ENCODE measurements at regions not wholly inside any gene's neighbourhood (a gene's known extent, or its start where the extent isn't known, plus 50 kb on each side); places are given as distances from the start of the nearest gene placed in this dataset.
"Not testable (repeated sequence)": the region's sequence is repeated elsewhere in the genome, so short reads cannot be mapped to it uniquely, and the experiment has no call there.

DNA sequence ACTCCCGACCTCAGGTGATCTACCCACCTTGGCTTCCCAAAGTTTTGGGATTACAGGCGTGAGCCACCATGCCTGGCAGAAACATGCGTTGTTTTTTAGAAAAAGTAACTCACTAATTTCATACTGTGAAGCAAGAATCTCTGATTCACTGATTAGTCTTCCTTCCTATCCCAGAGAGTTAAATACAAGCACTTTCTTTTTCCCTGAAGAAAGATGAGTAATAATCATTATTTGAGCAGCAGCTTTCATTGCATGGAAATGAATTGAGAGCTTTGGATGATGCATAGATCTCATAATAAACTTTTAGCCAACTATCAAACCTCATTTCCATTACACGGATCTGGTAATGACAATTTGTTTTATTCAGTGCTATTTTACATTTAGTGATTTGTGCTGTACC is 892.5 kb upstream of the EYS start:
- no peak for DNase-seq (ENCODE audit: low read depth in 4 of 4, low spot score in 3 of 4)

DNA sequence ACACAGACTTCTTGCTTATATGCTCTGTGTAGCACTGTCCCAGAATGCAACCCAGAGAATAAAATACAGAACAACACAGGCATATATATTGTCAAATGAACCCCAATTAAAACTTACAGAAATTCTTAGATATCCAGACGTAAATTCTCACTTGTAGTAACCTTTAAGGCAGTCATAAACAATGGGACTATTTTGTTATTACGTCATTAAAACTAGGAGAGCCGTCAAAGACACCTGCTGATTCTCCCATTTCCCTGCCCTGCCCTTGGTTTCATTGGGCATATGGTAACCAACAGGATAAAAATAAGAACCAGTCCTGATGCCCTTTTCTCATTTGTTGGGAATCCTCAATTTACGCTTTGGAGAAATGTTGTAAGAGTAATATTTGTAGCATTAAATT is 871.3 kb upstream of the EYS start:
- DNase-seq (ENCODE audit: low read depth in 4 of 4, low spot score in 3 of 4), result no peak

DNA sequence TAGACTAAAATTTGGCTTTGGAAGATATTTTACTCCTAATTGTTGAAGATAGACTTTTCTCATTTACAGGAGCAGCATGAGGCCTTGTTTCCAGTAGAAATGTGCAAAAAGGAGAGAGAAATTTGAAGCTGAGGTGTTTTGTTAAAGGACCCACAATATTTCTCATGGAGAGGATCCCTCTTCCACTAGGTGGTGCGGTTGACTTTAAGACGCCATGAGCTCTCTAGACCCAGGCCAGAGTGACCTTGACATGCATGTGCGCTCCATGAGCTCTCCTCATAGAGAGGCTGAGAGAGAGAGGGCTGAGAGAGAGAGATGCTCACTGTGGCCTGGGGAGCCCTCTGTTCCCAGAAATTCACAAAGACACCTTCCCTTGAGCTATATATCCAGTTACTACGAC is 861.2 kb upstream of the EYS start:
- no peak for DNase-seq (ENCODE audit: low read depth in 4 of 4, low spot score in 3 of 4)

DNA sequence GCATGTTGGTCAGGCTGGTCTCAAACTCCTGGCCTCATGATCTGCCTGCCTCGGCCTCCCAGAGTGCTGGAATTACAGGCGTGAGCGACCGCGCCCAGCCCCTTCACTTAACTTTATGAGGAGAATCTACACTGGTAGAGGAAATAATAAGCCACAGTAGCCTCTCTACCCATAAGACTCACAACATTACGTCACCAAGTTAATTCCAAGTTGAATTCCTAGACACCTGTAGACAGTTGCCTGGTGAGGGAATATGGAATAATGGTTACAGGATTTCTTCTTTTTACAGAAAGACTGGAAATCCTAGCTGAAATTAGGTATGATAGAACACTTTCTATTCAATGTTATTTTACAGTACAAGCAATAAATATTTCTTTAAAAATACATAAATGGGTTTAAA is 854.5 kb upstream of the EYS start:
- DNase-seq (ENCODE audit: low read depth in 4 of 4, low spot score in 3 of 4), result no peak

DNA sequence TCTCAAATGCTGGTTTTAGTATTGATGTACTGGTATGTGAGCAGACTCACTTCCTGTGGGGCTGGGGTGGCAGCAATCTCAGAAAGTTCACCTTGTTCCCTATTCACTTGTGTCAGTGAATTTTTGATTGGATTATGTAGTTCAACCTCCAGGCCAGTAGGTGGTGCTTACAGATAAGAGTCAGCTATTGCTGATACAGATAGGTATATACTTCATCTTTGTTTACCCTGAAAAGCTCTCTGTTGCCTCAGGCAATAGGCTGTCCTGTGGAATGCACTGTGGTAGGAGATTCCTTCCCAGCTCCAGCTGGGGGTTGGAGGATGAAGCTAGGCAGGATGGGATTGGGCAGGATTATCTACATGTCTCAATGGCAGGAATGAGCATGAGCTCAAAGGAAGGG is 851.2 kb upstream of the EYS start:
- DNase-seq (ENCODE audit: low read depth in 4 of 4, low spot score in 3 of 4), result no peak

DNA sequence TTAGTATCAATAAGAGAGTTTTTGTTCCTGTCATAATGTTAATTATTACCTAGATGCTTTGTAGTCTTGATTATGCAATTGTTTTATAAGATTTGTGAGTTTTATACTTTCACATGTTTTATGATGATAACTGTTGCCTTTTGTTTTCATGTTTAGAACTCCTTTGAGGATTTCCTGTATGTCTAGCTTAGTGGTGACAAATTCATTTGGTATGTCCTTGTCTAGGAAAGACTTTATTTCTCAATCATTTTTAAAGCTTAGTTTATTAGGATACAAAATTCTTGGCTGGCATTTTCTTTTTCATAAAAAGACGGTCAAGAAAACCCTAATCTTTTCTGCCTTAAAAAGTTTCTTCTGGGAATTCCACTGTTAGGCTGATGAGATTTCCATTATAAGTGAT is 849.9 kb upstream of the EYS start:
- no peak for DNase-seq (ENCODE audit: low read depth in 4 of 4, low spot score in 3 of 4)

DNA sequence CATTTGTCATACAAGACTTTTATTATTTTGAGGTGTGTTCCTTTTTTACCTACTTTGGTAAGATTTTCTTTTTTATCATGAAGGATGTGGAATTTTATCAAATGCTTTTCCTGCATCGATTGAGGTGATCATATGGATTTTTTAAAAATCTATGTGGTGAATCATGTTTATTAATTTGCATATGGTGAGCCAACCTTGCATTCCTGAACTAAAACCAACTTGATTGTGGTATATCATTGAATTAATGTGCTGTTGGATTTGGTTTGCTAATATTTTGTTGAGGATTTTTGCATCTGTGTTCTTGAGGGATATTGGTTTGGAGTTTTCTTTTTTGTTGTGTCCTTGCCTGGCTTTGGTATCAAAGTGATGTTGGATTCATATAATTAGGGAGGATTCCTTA is 848.1 kb upstream of the EYS start:
- DNase-seq (ENCODE audit: low read depth in 4 of 4, low spot score in 3 of 4), result no peak

DNA sequence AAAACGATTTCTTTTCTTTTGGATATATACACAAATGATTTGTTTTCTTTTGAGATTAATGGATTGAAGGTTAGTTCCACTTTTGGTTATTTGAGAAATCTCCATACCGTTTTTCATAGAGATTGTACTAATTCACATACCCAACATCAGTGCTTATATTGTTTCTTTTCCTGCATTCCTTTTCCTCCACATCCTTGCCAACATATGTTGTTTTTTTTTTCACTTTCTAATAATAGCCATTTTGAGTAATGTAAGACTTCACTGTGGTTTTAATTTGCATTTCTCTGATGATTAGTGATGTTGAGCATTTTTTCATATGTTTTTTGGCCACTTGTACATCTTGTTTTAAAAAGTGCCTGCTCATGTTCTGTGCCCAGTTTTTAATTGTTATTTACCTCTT is 846.4 kb upstream of the EYS start:
- DNase-seq (ENCODE audit: low read depth in 4 of 4, low spot score in 3 of 4), result no peak

DNA sequence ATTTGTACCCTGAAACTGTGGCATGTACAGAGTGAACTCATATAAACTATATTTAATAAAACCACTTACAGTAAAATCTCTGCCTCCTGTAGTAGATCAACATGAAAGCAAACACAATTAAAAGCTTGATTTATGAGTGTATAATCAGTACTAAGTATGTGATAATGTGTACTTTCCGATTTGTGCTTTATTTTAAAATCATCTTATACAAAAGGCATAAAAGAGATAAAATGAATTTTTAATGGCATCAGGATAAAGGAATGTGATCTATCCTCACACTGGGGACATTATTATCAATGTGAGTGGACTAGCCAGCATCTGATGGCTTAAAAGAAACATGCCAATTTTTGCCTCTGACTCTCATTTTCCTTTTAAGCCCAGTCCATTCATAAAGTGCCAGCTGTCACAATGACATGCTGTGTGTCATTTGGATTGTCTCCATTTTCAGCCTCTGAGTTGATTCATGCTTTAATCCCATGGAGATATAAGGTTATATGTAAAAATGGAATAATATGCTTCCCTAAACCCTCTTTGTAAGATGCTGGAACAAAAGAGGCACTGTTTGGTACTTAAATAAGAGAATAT is 831.6 kb upstream of the EYS start:
- no peak for DNase-seq (ENCODE audit: low read depth in 4 of 4, low spot score in 3 of 4)

DNA sequence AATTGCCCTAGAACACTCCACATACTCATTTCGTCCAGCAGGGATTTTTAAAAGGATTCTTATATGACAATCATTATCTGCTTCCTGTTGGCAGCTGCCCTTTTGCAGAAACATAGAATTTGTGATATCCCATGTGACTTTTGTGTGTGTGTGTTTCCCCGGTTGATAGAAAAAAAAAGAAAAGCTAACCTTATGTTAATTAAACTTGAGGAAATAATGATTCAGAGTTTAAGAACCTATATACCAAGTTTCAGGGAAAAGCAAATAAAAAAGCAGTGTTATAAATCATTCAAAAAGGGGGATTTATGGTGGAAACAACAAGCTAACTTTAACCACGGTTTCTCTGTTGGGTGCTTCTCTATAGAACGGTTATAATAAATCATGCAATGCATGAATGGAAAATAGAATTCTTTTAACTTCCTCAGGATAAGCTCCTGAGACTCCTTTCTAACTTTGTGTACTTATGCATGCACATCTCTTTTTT is 826.9 kb upstream of the EYS start:
- DNase-seq (ENCODE audit: low read depth in 4 of 4, low spot score in 3 of 4), result no peak

DNA sequence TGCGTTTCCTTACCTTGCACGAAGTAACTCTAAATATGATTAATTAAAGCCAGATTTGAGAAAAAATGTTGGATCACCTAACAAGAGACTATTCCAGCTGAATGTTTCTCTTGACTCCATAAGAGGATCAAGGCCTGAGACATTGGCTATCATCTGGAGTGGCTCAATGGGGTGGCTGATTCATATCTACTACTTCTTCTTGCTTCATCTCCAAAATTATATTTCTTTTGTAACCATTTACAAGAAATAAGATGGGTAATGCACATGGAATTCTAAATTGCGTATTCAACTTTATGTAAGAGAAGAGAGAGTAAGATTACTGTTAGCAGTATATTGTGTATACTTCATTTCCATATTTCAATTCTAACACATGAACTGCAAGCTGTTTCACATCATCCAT is 819.0 kb upstream of the EYS start:
- DNase-seq (ENCODE audit: low read depth in 4 of 4, low spot score in 3 of 4), result no peak

DNA sequence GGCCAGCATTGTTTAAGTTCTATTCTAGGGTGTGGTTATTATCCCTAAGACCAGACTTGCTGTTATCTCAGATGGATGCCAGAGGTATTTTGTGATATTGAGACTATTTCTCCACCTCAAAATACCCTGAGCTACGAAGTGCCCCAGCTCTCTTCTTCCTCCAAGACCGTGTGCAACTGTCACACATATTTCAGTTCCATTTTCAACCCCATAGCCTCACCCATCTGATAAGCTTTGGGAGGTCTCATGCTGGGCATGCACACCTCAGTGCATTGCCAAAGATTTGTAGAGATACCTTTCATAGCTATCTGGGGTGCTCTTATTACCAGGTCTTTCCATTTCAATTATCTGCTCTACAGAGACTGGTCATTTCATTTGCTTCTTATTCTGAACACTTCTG is 815.8 kb upstream of the EYS start:
- no peak for DNase-seq (ENCODE audit: low read depth in 4 of 4, low spot score in 3 of 4)

DNA sequence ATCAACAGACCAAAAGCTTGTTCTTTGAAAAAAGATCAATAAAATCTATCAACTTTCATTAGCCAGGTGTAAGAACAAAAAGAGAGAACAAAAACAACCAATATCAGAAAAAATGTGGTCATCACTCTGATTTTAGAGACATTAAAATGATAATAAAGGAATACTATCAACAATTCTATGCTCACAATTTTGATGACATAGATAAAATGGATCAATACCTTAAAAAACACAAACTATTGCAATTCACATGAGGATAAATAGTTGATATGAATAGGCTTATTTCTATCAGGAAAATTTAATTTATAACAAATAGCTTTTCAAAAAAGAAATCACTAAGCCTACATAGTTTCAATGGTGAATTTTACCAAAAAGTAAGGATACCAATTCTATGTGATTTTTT is 809.4 kb upstream of the EYS start:
- no peak for DNase-seq (ENCODE audit: low read depth in 4 of 4, low spot score in 3 of 4)

DNA sequence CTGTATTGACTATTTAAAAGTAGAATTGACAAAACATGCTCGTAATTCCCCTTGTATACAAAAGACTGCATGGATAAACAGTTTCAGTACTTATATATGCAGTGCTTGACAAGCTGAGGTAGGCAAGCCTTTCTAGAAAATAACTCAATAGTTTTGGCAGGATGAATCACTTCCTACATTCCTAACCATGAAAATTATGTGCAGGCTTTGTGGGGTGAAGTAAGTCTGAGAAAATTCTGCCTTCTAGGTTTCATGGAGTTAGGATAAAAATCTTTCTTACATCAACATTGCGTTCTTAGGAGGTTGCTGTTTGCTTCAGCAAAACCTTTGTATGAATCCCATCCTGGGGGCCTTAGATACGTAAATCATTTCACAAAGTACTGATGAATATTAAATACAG is 801.4 kb upstream of the EYS start:
- no peak for DNase-seq (ENCODE audit: low read depth in 4 of 4, low spot score in 3 of 4)

DNA sequence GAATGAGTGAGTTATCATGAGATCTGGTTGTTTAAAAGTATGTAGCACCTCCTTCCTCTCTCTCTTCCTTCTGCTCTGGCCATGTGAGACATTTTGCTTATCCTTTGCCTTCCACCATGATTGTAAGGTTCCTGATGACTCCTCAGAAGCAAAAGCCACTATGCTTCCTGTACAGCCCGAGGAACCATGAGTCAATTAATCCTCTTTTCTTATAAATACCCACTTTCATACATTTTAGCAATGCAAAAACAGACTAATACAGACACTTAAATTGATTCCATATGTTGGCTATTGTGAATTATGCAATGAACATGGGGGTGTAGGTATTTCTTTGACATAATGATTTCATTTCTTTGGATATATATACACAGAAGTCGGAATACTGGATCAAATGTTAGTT is 792.8 kb upstream of the EYS start:
- no peak for DNase-seq (ENCODE audit: low read depth in 4 of 4, low spot score in 3 of 4)

DNA sequence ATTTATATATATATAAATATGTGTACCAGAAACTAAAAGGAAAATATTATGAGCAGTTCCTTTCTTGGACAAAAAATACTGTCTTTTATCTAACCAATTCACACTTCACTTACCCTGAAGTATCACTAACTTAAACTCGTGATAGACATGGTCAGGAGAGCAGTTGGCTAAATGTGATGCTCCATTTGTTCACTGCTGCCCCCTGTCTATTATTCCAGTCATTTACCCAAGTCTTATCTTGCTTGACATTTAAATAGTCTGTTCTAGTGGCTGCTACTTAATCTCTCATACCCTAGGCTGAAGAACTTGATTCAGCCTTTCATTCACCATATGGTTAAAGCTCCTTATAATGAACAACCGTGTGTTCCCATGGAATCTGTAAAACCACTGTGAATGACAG is 789.6 kb upstream of the EYS start:
- no peak for DNase-seq (ENCODE audit: low read depth in 4 of 4, low spot score in 3 of 4)

DNA sequence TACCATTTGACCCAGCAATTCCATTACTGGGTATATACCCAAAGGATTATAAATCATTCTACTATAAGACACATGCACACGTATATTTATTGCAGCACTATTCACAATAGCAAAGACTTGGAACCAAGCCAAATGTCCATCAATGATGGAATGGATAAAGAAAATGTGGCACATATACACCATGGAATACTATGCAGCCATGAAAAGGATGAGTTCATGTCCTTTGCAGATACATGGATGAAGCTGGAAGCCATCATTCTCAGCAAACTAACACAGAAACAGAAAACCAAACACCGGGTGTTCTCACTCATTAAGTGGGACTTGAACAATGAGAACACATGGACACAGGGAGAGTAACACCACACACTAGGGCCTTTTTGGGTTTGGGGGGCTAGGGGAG is 787.6 kb upstream of the EYS start:
- not testable (repeated sequence) for DNase-seq (ENCODE audit: low read depth in 4 of 4, low spot score in 3 of 4)

DNA sequence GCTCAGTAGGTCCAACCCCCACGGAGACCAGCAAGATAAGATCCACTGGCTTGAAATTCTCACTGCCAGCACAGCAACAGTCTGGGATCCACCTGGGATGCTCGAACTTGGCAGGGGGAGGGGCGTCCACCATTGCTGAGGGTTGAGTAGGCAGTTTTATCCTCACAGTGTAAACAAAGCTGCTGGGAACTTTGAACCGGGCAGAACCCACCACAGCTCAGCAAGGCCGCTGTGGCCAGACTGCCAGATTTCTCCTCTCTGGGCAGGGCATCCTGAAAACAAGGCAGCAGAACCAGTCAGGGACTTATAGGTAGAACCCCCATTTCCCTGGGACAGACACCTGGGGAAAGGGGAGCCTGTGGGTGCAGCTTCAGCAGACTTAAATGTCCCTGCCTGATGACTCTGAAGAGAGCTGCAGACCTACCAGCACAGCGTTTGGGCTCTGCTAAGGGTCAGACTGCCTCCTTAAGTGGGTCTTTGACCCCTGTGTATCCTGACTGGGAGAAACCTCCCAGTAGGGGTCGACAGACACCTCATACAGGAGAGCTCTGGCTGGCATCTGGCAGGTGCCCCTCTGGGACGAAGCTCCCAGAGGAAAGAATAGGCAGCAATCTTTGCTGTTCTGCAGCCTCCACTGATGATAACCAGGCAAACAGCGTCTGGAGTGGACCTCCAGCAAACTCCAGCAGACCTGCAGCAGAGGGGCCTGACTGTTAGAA is 782.4 kb upstream of the EYS start:
- DNase-seq (ENCODE audit: low read depth in 4 of 4, low spot score in 3 of 4), result no peak

DNA sequence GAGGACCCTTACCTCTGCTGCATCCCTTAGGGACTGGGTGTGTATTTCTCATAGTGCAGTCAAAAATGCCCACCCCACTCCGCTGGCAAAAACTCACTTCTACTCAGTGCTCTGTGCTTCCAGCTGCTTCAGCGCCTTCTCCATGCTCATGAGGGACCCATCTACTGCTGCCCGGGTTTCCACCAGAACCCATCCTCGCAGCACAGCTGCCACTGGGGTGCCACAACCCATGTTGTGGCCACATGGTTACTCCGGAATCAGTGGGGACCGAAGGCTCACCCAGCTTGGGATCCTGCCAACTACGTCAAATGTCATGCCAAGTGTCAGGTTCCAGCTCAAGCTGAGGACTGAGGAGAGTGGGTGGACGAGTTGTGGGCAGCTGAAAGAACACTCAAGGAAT is 774.2 kb upstream of the EYS start:
- no peak for DNase-seq (ENCODE audit: low read depth in 4 of 4, low spot score in 3 of 4)

DNA sequence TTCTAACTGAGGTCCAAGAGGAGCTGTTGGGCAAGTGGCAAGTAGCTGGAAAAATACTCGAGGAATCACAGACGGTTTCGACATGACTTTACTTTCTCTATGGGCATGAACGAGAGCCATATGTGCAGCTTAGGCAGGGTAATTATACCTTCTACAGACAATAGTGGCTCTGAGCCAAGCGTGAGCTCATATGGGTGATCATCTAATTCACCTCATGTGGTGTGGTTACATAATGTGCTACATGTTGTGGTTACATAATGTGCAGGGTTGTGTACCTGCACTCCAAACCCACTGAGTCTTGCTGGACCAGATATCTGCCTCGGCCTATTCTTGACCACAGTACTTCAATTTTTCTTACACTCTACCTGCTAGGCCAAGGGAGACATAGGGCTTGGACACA is 771.7 kb upstream of the EYS start:
- DNase-seq (ENCODE audit: low read depth in 4 of 4, low spot score in 3 of 4), result no peak

DNA sequence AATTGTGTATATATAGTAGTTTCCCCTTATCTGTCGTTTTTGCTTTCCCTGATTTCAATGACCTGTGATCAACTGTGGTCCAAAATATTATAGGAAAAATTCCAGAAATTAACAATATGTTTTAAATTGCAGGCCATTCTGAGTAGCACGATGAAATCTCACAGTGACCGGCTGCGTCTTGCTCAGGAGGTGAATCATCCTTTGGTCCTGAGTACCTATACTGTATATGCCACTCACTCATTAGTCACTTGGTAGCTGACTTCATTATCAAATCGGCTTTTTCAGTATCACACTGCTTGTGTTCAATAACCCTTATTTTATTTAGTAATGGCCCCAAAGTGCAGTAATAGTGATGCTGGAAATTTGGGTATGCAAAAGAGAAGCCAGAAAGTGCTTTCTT is 728.3 kb upstream of the EYS start:
- no peak for DNase-seq (ENCODE audit: low read depth in 4 of 4, low spot score in 3 of 4)

DNA sequence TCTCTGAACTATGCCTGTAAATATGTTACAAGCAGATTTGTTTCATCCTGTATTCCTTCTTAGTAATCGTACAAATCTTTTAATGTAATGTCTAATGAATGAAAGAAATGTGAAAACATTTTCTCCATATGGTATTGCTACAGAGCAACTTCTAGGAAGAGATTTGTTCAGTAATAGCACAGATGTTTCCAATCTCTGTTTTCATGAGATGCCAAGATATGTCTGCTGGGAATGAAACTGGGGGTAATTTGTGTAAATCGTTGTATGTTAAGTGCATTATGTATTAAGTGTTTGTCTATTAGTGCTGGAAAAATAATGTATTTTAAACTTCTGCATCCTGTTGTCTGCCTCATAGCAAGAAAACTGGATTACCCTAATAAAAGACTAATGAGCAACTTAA is 722.2 kb upstream of the EYS start:
- peak in 3 of 4 donors; percentile 15 to 22 (median 18) for DNase-seq (ENCODE audit: low read depth in 4 of 4, low spot score in 3 of 4)

DNA sequence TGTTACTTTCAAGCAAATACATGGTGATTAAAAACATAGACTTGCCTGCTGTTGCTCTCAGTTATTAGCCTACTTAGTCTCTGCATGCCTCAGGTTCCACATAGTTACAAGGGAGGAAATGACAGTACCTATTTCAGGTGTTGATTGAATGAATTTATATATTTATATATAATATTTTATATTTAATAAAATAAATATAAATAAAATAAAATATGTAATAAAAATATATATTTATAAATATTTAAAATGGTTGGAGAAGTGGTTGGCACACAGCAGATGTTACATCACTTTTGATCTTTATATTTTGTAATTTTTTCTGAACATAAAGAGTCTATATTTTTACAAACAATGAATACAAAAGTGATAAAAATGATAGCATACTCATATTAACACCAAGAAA is 716.0 kb upstream of the EYS start:
- DNase-seq (ENCODE audit: low read depth in 4 of 4, low spot score in 3 of 4), result no peak
